ENCODE measurements at regions not wholly inside any gene's neighbourhood (a gene's known extent, or its start where the extent isn't known, plus 50 kb on each side); places are given as distances from the start of the nearest gene placed in this dataset.

GRCh38 chr6:119566546-119567260 lies 217.1 kb upstream of the MAN1A1 start (continued):
- TF ChIP-seq STAT6 (CRISPR knock-in tag; IDR thresholded peaks at IDR 0.05) (no peak), SAFB (IDR thresholded peaks at IDR 0.05; ENCODE audit: borderline replicate concordance, low read depth, low read length) (no peak), ZNF584 (CRISPR knock-in tag; IDR thresholded peaks at IDR 0.05; ENCODE audit: low read depth) (no peak), ZNF512 (tag; IDR thresholded peaks at IDR 0.05) (no peak), RFX1 (IDR thresholded peaks at IDR 0.05) (no peak), ZNF277 (CRISPR knock-in tag; IDR thresholded peaks at IDR 0.05; ENCODE audit: borderline replicate concordance) (no peak), THRAP3 (IDR thresholded peaks at IDR 0.05; ENCODE audit: borderline replicate concordance) (no peak), E2F6 (IDR thresholded peaks at IDR 0.05; ENCODE audit: borderline replicate concordance in 1 of 2, extremely low read depth in 1 of 2, insufficient read depth in 1 of 2, insufficient read length in 1 of 2, low read depth in 1 of 2, low read length in 1 of 2, poor library complexity in 1 of 2, severe bottlenecking in 1 of 2) (no peak), HMGN3 (IDR thresholded peaks at IDR 0.05; ENCODE audit: borderline replicate concordance, extremely low read depth, insufficient read length, low read depth, low read length) (no peak), CUX1 (CRISPR knock-in tag; IDR thresholded peaks at IDR 0.05) (no peak), EP400 (IDR thresholded peaks at IDR 0.05) (peak; percentile 53; the same call in 1 of the 2 replicates), TRIM24 (IDR thresholded peaks at IDR 0.05) (no peak), MCM2 (IDR thresholded peaks at IDR 0.05; ENCODE audit: low read depth) (no peak)
